Stimulated activated CD4-positive, alpha-beta T cell treated with anti-CD3 and anti-CD28 coated beads, Interleukin-12 subunit alpha, Interleukin-12 subunit beta, amount 100 ng/mL, for 4 hours (primary cell): ENCODE measurements at regions not wholly inside any gene's neighbourhood (a gene's known extent, or its start where the extent isn't known, plus 50 kb on each side); places are given as distances from the start of the nearest gene placed in this dataset.

Source experiments
- DNase-seq: peaks from one replicate; pipeline ENCODE4 v3.0.0-alpha.2; 2020

GRCh38 chr4:154086247-154086646 is 297.4 kb upstream of the SFRP2 start:
- no peak for DNase-seq

GRCh38 chr4:154084864-154085263 is 296.0 kb upstream of the SFRP2 start:
- DNase-seq: no peak

- no peak for DNase-seq
Measured at GRCh38 chr4:154082760-154083535, 294.1 kb upstream of the SFRP2 start.

GRCh38 chr4:154081391-154081790 is 292.5 kb upstream of the SFRP2 start:
- no peak for DNase-seq

- DNase-seq: no peak
Measured at GRCh38 chr4:154078504-154079350, 289.8 kb upstream of the SFRP2 start.

GRCh38 chr4:154076921-154077320 is 288.0 kb upstream of the SFRP2 start:
- no peak for DNase-seq

GRCh38 chr4:154073107-154073822 is 284.4 kb upstream of the SFRP2 start:
- no peak for DNase-seq

- DNase-seq: no peak
Measured at GRCh38 chr4:154067786-154068185, 278.9 kb upstream of the SFRP2 start.

GRCh38 chr4:154065368-154065767 is 276.5 kb upstream of the SFRP2 start:
- DNase-seq: no peak

- no peak for DNase-seq
Measured at GRCh38 chr4:154064244-154064643, 275.4 kb upstream of the SFRP2 start.

- DNase-seq: no peak
Measured at GRCh38 chr4:154049457-154050181, 260.7 kb upstream of the SFRP2 start.

- no peak for DNase-seq
Measured at GRCh38 chr4:154047733-154048132, 258.9 kb upstream of the SFRP2 start.

GRCh38 chr4:154044742-154045485 is 256.0 kb upstream of the SFRP2 start:
- DNase-seq: no peak

- no peak for DNase-seq
Measured at GRCh38 chr4:154044108-154044531, 255.2 kb upstream of the SFRP2 start.

- no peak for DNase-seq
Measured at GRCh38 chr4:154041640-154042039, 252.8 kb upstream of the SFRP2 start.

GRCh38 chr4:154039435-154040343 is 250.8 kb upstream of the SFRP2 start:
- no peak for DNase-seq

GRCh38 chr4:154036856-154037255 is 248.0 kb upstream of the SFRP2 start:
- DNase-seq: no peak

- no peak for DNase-seq
Measured at GRCh38 chr4:154035341-154035740, 246.5 kb upstream of the SFRP2 start.

GRCh38 chr4:154033921-154034320 is 245.0 kb upstream of the SFRP2 start:
- DNase-seq: no peak

- DNase-seq: no peak
Measured at GRCh38 chr4:154032914-154033313, 244.0 kb upstream of the SFRP2 start.

- DNase-seq: no peak
Measured at GRCh38 chr4:154030746-154031145, 241.9 kb upstream of the SFRP2 start.
